ENCODE measurements at regions not wholly inside any gene's neighbourhood (a gene's known extent, or its start where the extent isn't known, plus 50 kb on each side); places are given as distances from the start of the nearest gene placed in this dataset.

DNA sequence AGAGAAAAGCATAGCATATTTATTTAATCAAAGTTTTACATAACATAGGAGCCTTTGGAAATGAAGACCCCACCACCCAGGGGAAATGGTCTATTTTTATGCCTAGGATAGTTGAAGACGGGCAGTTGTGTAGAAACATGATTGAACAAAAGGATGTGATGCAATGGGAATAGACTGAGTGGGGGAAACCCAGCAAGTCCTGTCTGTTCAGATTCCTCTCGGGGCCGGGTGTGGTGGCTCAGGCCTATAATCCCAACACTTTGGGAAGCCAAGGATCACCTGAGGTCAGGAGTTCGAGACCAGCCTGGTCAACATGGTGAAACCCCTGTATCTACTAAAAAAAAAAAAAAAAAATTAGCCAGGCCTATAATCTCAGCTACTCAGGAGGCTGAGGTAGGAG, 298.3 kb downstream of the MATN1 start:
- no peaks in the 10 kb centered on the region; the same call in 1 of the 2 replicates for H3K4me1 ChIP-seq (ENCODE audit: control insufficient read depth, insufficient read depth, low read length)
- no peak for DNase-seq (ENCODE audit: low read depth, low spot score)

DNA sequence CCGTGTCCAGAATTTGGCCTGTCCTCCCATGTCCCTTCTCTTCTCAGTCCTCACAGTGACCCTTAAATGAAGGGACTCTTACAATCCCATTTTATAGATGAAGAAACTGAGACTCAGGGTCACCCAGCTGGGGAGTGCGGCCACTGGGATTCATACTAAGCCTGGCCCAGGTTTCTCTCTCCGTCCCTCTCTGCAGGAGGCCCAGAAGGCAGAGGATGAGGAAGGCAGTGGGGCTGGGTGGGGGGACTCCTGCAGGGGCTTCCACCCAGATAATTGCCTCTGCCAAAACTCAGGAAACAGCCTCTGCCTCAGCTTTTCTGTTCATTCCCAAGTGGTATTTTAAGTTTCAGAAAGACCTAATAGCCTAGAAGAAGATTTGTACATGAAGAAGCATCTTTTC, 299.8 kb downstream of the MATN1 start:
- no peak for DNase-seq (ENCODE audit: low read depth, low spot score)
- WGBS (ENCODE audit: insufficient coverage, insufficient read length) = no CpG with 5 or more reads among the region's 3 CpGs
- no peaks in the 10 kb centered on the region for H3K36me3 ChIP-seq (ENCODE audit: control insufficient read depth, insufficient read depth, low read length)
- H3K27me3 ChIP-seq (ENCODE audit: control insufficient read depth, insufficient read depth, low read length) = no peaks in the 10 kb centered on the region; the same call in 1 of the 2 replicates
- no peaks in the 10 kb centered on the region for H3K9me3 ChIP-seq (ENCODE audit: control insufficient read depth, insufficient read depth, low read length)
- no peak overlapping the region for H3K27ac ChIP-seq (ENCODE audit: low read length)
- no peak overlapping the region for H3K4me3 ChIP-seq (ENCODE audit: low read length)
- no peaks in the 10 kb centered on the region; the same call in 1 of the 2 replicates for H3K4me1 ChIP-seq (ENCODE audit: control insufficient read depth, insufficient read depth, low read length)

More for the DNA sequence above, 298.3 kb downstream of the MATN1 start:
- Histone ChIP-seq H3K4me3 (ENCODE audit: low read length) (no peak overlapping the region), H3K27me3 (ENCODE audit: control insufficient read depth, insufficient read depth, low read length) (no peaks in the 10 kb centered on the region; the same call in 1 of the 2 replicates), H3K27ac (ENCODE audit: low read length) (no peak overlapping the region), H3K36me3 (ENCODE audit: control insufficient read depth, insufficient read depth, low read length) (no peaks in the 10 kb centered on the region), H3K9me3 (ENCODE audit: control insufficient read depth, insufficient read depth, low read length) (no peaks in the 10 kb centered on the region)
- WGBS (ENCODE audit: insufficient coverage, insufficient read length) = no CpG with 5 or more reads among the region's 4 CpGs

DNA sequence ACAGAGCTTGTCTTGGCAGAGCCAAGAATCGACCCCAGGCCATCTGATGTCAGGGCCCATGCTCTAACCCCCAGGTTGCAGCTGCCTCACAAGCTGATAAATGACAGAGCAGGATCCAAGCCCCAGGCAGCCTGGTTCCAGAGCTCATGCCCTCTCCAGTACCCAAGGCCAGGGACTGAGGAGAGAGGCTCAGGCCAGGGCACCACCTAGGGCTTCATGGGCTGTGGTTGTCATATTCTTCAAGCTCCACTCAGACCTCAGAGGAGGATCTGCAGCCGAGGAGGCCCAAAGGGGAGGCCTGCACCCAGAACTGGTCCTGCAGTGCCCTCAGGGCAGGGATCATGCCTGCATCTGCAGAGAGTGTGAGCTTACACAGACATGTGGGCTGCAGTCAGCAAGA, 301.1 kb downstream of the MATN1 start:
- no CpG with 5 or more reads among the region's 2 CpGs for WGBS (ENCODE audit: insufficient coverage, insufficient read length)
- no peak for DNase-seq (ENCODE audit: low read depth, low spot score)

DNA sequence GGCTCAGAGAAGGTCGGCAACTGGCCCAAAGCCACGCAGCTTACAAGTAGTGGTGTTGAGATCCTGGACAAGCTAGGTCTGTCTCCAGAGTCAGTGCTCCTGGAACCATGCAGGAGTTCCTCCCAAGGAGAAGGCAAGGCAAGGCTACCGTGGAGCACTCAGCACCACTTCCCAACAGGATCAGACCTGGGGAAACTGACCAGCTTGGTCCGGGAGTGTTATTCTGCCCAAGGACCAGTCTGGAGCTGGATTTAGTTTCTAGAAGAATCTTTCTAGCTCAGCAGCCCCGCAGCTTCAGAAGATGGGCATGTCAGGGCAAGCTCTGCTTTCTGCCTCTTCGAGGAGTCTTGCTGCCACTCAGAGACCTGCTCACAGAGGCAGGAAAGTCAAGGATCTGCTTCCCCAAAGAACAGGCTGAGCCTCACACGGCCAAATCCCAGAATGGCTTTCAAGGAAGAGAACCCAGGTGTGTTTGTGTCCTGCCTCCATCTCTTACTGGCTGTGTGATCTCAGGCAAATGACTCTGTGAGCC, 302.8 kb downstream of the MATN1 start:
- no peak for DNase-seq (ENCODE audit: low read depth, low spot score)
- Histone ChIP-seq H3K4me3 (ENCODE audit: low read length) (no peak overlapping the region), H3K36me3 (ENCODE audit: control insufficient read depth, insufficient read depth, low read length) (no peaks in the 10 kb centered on the region), H3K9me3 (ENCODE audit: control insufficient read depth, insufficient read depth, low read length) (no peaks in the 10 kb centered on the region), H3K27ac (ENCODE audit: low read length) (no peak overlapping the region), H3K27me3 (ENCODE audit: control insufficient read depth, insufficient read depth, low read length) (no peaks in the 10 kb centered on the region; the same call in 1 of the 2 replicates), H3K4me1 (ENCODE audit: control insufficient read depth, insufficient read depth, low read length) (no peaks in the 10 kb centered on the region)
- WGBS (ENCODE audit: insufficient coverage, insufficient read length) = no CpG with 5 or more reads among the region's 7 CpGs

More for the DNA sequence above, 301.1 kb downstream of the MATN1 start:
- no peak overlapping the region for H3K4me3 ChIP-seq (ENCODE audit: low read length)
- H3K36me3 ChIP-seq (ENCODE audit: control insufficient read depth, insufficient read depth, low read length) = no peaks in the 10 kb centered on the region
- H3K27me3 ChIP-seq (ENCODE audit: control insufficient read depth, insufficient read depth, low read length) = no peaks in the 10 kb centered on the region; the same call in 1 of the 2 replicates
- no peaks in the 10 kb centered on the region for H3K9me3 ChIP-seq (ENCODE audit: control insufficient read depth, insufficient read depth, low read length)
- no peak overlapping the region for H3K27ac ChIP-seq (ENCODE audit: low read length)
- H3K4me1 ChIP-seq (ENCODE audit: control insufficient read depth, insufficient read depth, low read length) = no peaks in the 10 kb centered on the region

DNA sequence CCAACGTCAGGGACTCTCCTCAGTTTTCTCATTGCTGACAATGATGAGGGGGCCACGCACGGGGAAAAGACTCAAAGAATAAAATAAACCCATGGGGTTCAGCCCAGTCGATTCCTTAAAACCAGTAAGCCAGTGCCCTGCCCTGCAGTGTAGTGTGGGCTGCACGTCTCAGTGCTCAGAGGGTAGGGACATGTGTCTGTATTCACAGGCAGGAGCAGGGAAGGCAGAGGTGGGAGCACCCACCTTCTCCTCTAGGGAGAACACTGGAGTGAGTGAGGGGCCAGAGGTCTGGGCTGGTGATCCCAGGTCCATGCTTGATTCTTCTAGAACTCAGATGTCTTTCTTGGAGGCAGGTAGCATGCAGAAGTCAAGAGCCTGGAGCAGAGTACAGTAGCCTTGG, 303.6 kb downstream of the MATN1 start:
- Histone ChIP-seq H3K9me3 (ENCODE audit: control insufficient read depth, insufficient read depth, low read length) (no peaks in the 10 kb centered on the region), H3K27ac (ENCODE audit: low read length) (no peak overlapping the region), H3K4me1 (ENCODE audit: control insufficient read depth, insufficient read depth, low read length) (no peaks in the 10 kb centered on the region), H3K27me3 (ENCODE audit: control insufficient read depth, insufficient read depth, low read length) (no peaks in the 10 kb centered on the region; the same call in 1 of the 2 replicates), H3K4me3 (ENCODE audit: low read length) (no peak overlapping the region), H3K36me3 (ENCODE audit: control insufficient read depth, insufficient read depth, low read length) (no peaks in the 10 kb centered on the region)
- no CpG with 5 or more reads among the region's 5 CpGs for WGBS (ENCODE audit: insufficient coverage, insufficient read length)
- no peak for DNase-seq (ENCODE audit: low read depth, low spot score)

DNA sequence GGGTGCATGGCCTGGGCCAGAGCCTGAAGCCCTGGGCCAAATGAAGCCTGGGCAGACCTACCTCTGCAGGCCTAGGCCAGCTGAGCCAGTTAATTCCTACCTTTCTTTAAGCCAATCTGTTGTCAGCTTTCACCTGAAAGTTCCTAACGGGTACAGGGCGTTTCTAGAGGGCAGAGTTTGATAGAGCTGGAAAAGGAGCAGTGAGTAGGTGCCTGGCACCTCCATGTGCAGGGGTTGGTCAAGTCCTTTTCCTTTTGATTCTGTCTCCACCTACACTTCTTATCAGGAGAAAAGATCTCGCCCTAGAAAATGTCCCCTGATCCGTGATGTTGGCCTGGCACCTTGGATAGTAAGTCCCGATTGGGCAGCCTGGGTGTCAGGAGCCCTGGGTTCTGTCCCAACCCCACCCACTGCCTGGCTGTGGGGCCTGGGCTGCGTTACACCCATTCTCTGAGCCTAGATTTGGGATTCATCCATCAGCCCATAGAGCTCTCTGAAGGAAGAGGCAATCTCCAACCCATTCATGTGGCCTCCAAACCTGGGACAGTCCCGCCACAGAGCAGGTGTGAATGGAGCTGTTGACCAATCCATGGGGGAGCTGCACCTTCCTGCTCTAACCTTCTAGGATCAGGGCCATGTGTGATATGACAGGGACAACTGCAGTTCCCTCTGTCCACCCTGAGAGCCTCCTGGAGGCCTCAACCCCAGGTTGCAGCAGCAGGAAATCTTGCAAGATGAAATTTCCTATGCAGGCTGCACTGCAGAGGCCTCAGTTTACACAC, 304.3 kb downstream of the MATN1 start:
- H3K27me3 ChIP-seq (ENCODE audit: control insufficient read depth, insufficient read depth, low read length) = no peaks in the 10 kb centered on the region; the same call in 1 of the 2 replicates
- H3K4me3 ChIP-seq (ENCODE audit: low read length) = no peak overlapping the region
- H3K27ac ChIP-seq (ENCODE audit: low read length) = no peak overlapping the region
- DNase-seq (ENCODE audit: low read depth, low spot score) = no peak
- no CpG with 5 or more reads among the region's 7 CpGs for WGBS (ENCODE audit: insufficient coverage, insufficient read length)
- no peaks in the 10 kb centered on the region for H3K4me1 ChIP-seq (ENCODE audit: control insufficient read depth, insufficient read depth, low read length)
- no peaks in the 10 kb centered on the region for H3K36me3 ChIP-seq (ENCODE audit: control insufficient read depth, insufficient read depth, low read length)
- no peaks in the 10 kb centered on the region for H3K9me3 ChIP-seq (ENCODE audit: control insufficient read depth, insufficient read depth, low read length)

DNA sequence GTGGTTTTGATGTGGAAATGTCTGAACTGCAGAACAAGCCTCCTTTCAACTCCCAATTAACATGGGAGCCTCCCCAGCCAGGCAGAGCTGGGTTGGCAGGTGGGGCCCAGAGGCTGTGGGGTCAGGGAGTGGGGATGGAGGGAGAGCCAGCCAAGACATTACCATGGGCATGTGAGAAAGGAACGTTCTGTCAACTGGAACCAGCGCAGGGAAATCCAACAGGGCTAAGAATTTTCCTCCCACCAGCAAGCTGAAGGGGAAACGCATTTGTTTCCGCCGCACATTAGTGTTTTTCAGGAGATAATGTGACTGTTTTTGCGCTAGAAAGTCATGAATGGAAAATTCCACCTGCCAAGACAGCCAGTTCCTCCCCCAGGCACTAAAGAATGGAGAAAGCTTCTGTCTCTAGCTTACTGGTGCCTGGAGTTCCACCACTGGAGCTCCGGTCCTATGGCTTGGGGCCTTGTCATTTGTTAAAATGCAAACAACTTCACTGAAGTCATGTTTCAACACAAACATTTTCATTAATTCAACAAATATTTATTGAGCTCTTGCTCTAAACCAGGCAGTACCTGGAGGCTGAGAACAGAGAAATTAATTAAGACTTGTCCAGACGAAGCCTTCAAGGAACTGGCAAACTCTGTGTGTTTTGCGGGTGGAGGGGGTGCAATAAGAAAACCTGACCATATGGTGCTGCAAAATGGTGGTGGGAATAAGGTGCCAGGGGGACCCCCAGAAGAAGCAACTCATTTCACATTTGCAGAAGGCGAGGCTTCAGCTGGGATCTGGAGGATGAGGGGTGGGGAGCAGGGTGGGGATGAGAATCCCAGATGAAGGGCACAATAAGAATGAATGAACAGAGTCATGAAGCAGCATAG, 305.1 kb downstream of the MATN1 start:
- Histone ChIP-seq H3K27me3 (ENCODE audit: control insufficient read depth, insufficient read depth, low read length) (no peaks in the 10 kb centered on the region; the same call in 1 of the 2 replicates), H3K4me3 (ENCODE audit: low read length) (no peak overlapping the region), H3K36me3 (ENCODE audit: control insufficient read depth, insufficient read depth, low read length) (no peaks in the 10 kb centered on the region), H3K9me3 (ENCODE audit: control insufficient read depth, insufficient read depth, low read length) (no peaks in the 10 kb centered on the region), H3K4me1 (ENCODE audit: control insufficient read depth, insufficient read depth, low read length) (no peaks in the 10 kb centered on the region), H3K27ac (ENCODE audit: low read length) (no peak overlapping the region)
- no peak for DNase-seq (ENCODE audit: low read depth, low spot score)
- WGBS (ENCODE audit: insufficient coverage, insufficient read length) = no CpG with 5 or more reads among the region's 10 CpGs

DNA sequence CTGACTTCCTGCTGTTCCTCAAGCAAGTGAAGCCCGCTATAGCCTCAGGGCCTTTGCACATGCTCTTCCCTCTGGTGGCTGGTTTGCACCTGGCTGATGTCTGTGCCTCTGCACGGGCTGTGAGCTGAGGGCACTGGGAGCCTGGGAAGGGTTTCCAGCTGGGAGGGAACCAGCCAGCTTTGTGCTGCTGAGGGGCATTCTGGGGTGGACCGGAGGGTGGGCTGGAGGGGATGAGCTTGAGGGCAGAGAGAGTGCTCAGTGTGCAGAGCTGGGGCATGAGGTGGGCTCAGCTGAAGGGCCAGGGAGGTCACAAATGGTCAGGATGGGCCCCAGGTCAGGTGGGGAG, 305.7 kb downstream of the MATN1 start:
- H3K27me3 ChIP-seq (ENCODE audit: control insufficient read depth, insufficient read depth, low read length) = no peaks in the 10 kb centered on the region; the same call in 1 of the 2 replicates
- no peaks in the 10 kb centered on the region for H3K9me3 ChIP-seq (ENCODE audit: control insufficient read depth, insufficient read depth, low read length)
- no peaks in the 10 kb centered on the region for H3K36me3 ChIP-seq (ENCODE audit: control insufficient read depth, insufficient read depth, low read length)
- WGBS (ENCODE audit: insufficient coverage, insufficient read length) = no CpG with 5 or more reads among the region's 3 CpGs
- no peak for DNase-seq (ENCODE audit: low read depth, low spot score)
- H3K4me1 ChIP-seq (ENCODE audit: control insufficient read depth, insufficient read depth, low read length) = no peaks in the 10 kb centered on the region
- no peak overlapping the region for H3K4me3 ChIP-seq (ENCODE audit: low read length)
- no peak overlapping the region for H3K27ac ChIP-seq (ENCODE audit: low read length)

DNA sequence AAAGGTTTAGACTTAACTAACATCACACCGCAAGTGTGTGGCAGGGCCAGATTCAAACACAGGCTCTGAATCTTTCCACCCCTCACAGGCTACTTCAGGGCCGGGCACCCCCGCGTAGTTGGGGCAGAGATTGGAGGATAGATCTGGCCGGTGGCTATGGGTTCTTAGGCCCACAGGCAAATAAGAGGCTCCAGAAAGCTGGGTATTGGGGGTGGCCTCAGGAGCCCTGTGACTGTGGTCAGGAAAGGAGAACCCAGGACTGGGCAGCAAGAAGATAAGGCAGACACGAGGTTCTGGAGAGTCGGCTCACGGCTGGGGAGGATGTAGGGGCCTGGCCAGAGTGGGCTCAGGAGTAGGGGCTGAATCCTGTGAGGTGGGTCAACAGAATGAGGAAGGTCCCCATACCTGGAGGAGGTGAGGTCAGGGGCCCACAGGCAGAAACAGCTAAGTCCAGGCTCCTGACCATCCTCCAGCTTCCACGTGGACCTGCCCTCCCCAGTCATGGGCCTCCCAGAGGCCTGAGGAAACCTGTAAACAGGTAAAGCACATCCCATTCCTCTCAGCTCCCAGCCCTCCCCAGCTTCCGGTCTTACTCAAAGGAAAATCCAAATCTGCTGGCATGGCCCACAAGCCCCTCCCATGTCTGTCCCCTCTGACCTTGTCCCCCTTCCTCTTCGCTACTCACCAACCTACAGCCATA, 306.2 kb downstream of the MATN1 start:
- Histone ChIP-seq H3K27ac (ENCODE audit: low read length) (no peak overlapping the region), H3K4me1 (ENCODE audit: control insufficient read depth, insufficient read depth, low read length) (no peaks in the 10 kb centered on the region), H3K4me3 (ENCODE audit: low read length) (no peak overlapping the region), H3K9me3 (ENCODE audit: control insufficient read depth, insufficient read depth, low read length) (no peaks in the 10 kb centered on the region), H3K36me3 (ENCODE audit: control insufficient read depth, insufficient read depth, low read length) (no peaks in the 10 kb centered on the region), H3K27me3 (ENCODE audit: control insufficient read depth, insufficient read depth, low read length) (no peaks in the 10 kb centered on the region; the same call in 1 of the 2 replicates)
- DNase-seq (ENCODE audit: low read depth, low spot score) = no peak
- WGBS (ENCODE audit: insufficient coverage, insufficient read length) = no CpG with 5 or more reads among the region's 11 CpGs
